ENCODE measurements at regions not wholly inside any gene's neighbourhood (a gene's known extent, or its start where the extent isn't known, plus 50 kb on each side); places are given as distances from the start of the nearest gene placed in this dataset.

GRCh38 chr5:97498657-97499056 is 315.6 kb upstream of the RIOK2 start:
- TF ChIP-seq, protein P1, sequence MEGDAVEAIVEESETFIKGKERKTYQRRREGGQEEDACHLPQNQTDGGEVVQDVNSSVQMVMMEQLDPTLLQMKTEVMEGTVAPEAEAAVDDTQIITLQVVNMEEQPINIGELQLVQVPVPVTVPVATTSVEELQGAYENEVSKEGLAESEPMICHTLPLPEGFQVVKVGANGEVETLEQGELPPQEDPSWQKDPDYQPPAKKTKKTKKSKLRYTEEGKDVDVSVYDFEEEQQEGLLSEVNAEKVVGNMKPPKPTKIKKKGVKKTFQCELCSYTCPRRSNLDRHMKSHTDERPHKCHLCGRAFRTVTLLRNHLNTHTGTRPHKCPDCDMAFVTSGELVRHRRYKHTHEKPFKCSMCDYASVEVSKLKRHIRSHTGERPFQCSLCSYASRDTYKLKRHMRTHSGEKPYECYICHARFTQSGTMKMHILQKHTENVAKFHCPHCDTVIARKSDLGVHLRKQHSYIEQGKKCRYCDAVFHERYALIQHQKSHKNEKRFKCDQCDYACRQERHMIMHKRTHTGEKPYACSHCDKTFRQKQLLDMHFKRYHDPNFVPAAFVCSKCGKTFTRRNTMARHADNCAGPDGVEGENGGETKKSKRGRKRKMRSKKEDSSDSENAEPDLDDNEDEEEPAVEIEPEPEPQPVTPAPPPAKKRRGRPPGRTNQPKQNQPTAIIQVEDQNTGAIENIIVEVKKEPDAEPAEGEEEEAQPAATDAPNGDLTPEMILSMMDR (IDR thresholded peaks at IDR 0.05) = no peak
- TF ChIP-seq POLR2A (IDR thresholded peaks at IDR 0.05) = no peak

Measured in uterus (tissue), 2 donors.